ENCODE measurements at regions not wholly inside any gene's neighbourhood (a gene's known extent, or its start where the extent isn't known, plus 50 kb on each side); places are given as distances from the start of the nearest gene placed in this dataset.

DNA sequence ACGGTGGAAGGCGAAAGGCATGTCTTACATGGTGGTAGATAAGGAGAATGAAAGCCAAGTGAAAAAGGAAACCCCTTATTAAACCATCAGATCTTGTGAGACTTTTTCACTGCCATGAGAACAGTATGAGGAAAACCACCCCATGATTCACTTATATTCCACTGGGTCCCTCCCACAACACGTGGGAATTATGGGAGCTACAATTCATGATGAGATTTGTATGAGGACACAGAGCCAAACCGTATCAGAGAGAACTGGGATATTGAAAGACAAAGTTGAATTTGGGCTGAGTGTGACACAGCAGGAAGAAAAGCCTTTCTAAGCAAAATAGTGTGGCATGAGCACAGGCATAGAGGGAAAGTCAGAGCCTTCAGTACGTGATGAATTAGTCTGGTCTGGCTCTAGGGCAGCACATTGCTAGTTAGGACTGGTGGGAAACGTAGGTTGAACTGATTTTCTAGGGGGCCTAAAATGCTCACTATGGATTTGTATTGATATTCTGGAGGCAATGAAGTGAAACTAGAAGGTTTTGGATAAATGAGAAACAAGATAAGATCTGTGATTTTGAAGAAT lies 84.8 kb upstream of the RND3 start:
- Mint-ChIP-seq H3K27ac (no peak overlapping the region), H3K9me3 (no peaks in the 10 kb centered on the region), H3K27me3 (no peaks in the 10 kb centered on the region), H3K4me3 (no peak overlapping the region), H3K36me3 (no peaks in the 10 kb centered on the region), H3K4me1 (no peaks in the 10 kb centered on the region)
- CTCF ChIA-PET, result interaction anchor here (0.6 kb wide), 1 partner anchor 945 kb away, joined by 3 read pairs; no protein-coding TSS in a partner anchor
- DNase-seq, result no peak

DNA sequence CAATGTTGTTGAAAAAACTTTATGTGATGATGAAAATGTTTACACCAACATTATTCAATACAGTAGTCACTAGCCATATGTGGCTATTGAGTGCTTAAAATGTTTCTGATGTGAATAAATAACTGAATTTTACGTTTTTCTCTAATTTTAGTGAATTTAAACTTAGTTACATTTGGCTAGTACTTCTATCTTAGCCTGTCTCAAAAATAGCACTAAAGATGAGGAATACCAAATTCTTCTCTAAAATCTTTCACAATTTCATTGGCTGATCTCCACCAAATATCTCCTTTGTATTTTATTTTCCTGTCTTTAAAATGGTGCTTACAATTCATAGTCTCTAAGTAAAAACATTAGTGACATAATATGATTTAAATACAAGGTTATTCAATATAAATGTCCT lies 83.7 kb upstream of the RND3 start:
- Mint-ChIP-seq H3K36me3 (no peaks in the 10 kb centered on the region), H3K4me1 (no peaks in the 10 kb centered on the region), H3K27ac (no peak overlapping the region), H3K27me3 (no peaks in the 10 kb centered on the region), H3K4me3 (no peak overlapping the region), H3K9me3 (no peaks in the 10 kb centered on the region)
- DNase-seq, result no peak
- CTCF ChIA-PET, result no interaction called here

DNA sequence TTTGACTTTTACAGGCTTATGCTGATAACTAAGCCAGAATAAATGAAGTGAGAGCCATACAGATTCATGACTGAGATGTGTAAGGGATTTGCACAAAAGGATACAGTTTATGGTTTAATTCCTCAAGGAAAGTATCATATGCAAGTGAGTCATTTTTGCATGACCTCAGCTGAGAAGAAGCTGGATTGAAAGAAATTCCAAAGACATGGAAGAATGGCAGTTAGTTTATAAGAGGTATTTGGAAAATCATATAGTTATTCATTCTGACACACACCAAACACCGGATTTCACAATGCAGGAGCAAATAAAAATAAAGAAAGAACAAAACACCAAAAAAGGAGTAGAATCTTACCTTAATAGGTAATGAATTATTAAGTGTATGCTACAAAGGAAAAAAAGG lies 83.2 kb upstream of the RND3 start:
- Mint-ChIP-seq H3K27me3 (no peaks in the 10 kb centered on the region), H3K36me3 (no peaks in the 10 kb centered on the region), H3K27ac (no peak overlapping the region), H3K4me3 (no peak overlapping the region), H3K9me3 (no peaks in the 10 kb centered on the region), H3K4me1 (no peaks in the 10 kb centered on the region)
- CTCF ChIA-PET, result no interaction called here
- no peak for DNase-seq

DNA sequence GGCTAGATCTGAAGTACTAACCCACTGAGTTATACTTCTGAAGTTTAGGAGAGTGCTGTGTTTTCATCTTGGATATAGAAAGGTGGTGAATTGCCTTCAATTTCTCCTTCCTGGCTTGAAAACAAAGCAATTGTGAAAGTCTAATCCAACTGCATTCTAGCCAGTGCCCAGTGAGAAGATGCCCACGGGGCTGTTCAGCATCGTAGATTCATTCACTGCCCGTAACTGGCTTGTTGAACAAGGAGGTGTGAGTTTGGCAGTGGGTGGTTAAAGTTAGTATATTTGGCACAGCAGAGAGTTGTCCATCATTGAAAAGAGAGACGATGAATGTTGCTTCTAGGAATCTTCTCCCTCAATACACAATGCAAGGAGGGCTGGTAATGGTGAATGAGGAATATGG lies 82.3 kb upstream of the RND3 start:
- no peaks in the 10 kb centered on the region for H3K27me3 Mint-ChIP-seq
- CTCF ChIA-PET, result no interaction called here
- H3K36me3 Mint-ChIP-seq, result no peaks in the 10 kb centered on the region
- no peak overlapping the region for H3K27ac Mint-ChIP-seq
- H3K4me1 Mint-ChIP-seq, result no peaks in the 10 kb centered on the region
- peaks cover 2% of the 10 kb centered on the region for H3K9me3 Mint-ChIP-seq
- no peak overlapping the region for H3K4me3 Mint-ChIP-seq
- DNase-seq, result no peak

GRCh38 chr2:150567771-150568301 lies 80.4 kb upstream of the RND3 start:
- CTCF ChIA-PET, result no interaction called here

GRCh38 chr2:150566289-150566688 lies 78.8 kb upstream of the RND3 start:
- Mint-ChIP-seq H3K4me1 (no peaks in the 10 kb centered on the region), H3K36me3 (no peaks in the 10 kb centered on the region), H3K27me3 (no peaks in the 10 kb centered on the region), H3K9me3 (peaks cover 2% of the 10 kb centered on the region), H3K4me3 (no peak overlapping the region), H3K27ac (no peak overlapping the region)
- CTCF ChIA-PET, result no interaction called here
- DNase-seq, result no peak

More at GRCh38 chr2:150567771-150568301, 80.4 kb upstream of the RND3 start:
- no peak for DNase-seq
- Mint-ChIP-seq H3K27me3 (no peaks in the 10 kb centered on the region), H3K36me3 (no peaks in the 10 kb centered on the region), H3K9me3 (peaks cover 2% of the 10 kb centered on the region), H3K4me1 (no peaks in the 10 kb centered on the region), H3K4me3 (no peak overlapping the region), H3K27ac (no peak overlapping the region)

DNA sequence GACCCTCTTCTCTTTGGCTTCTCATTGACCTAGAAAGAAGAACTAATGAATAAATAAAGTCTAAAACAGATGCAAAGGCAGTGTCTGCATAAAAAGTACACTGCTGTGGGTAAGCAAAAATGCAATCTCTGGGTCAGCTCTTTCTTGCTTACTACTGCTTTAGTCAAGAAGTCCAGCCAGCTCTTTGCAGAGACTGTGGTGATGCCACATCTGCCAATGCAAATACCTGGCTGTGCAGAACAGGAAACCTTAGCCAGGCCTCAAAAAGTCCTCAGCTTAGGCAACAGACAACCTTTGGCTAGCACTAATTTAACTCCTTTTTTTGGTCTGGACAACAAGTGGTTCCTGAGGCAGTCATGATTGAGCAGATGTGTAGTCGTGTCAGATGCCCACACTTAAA lies 73.6 kb upstream of the RND3 start:
- DNase-seq, result no peak
- no peaks in the 10 kb centered on the region for H3K27me3 Mint-ChIP-seq
- H3K36me3 Mint-ChIP-seq, result no peaks in the 10 kb centered on the region
- no peak overlapping the region for H3K4me3 Mint-ChIP-seq
- CTCF ChIA-PET, result no interaction called here
- peaks cover 5% of the 10 kb centered on the region for H3K9me3 Mint-ChIP-seq
- H3K27ac Mint-ChIP-seq, result no peak overlapping the region
- H3K4me1 Mint-ChIP-seq, result no peaks in the 10 kb centered on the region

DNA sequence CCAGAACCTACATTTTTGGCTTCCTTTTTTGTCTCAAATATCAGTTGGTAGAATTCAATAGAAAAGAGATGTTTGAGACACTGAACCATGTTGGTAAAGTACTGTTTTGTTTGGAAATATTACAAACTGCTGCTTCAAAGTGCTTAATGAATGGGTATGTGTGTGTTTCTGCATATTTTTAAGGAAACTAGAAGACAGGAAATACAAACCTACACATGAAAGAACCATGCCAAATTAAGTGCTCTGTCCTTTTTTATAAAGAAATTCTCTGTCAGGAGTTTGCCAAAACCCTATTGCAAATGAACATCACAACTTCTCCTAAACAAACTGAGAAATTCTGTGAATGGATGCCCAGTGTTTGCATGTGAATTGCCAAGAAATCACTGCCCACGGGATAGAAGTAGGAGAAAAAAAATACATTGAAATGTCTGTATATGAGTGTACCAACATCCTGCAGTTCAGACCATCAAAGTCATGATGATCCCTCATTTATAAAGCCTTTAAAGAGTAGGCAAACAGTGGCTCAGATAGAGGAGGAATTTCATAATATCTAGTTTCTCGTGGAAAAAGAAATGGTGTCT lies 69.6 kb upstream of the RND3 start:
- no peak for DNase-seq
- CTCF ChIA-PET, result no interaction called here
- H3K4me1 Mint-ChIP-seq, result no peaks in the 10 kb centered on the region

GRCh38 chr2:150555611-150556356 lies 68.3 kb upstream of the RND3 start:
- H3K36me3 Mint-ChIP-seq, result no peaks in the 10 kb centered on the region
- no peak overlapping the region for H3K27ac Mint-ChIP-seq
- H3K4me3 Mint-ChIP-seq, result no peak overlapping the region
- H3K27me3 Mint-ChIP-seq, result no peaks in the 10 kb centered on the region
- DNase-seq, result no peak
- H3K4me1 Mint-ChIP-seq, result no peaks in the 10 kb centered on the region
- peaks cover 3% of the 10 kb centered on the region for H3K9me3 Mint-ChIP-seq
- CTCF ChIA-PET, result no interaction called here

More for the DNA sequence above, 69.6 kb upstream of the RND3 start:
- no peak overlapping the region for H3K27ac Mint-ChIP-seq
- no peaks in the 10 kb centered on the region for H3K36me3 Mint-ChIP-seq
- no peak overlapping the region for H3K4me3 Mint-ChIP-seq
- H3K9me3 Mint-ChIP-seq, result peaks cover 3% of the 10 kb centered on the region
- H3K27me3 Mint-ChIP-seq, result no peaks in the 10 kb centered on the region

DNA sequence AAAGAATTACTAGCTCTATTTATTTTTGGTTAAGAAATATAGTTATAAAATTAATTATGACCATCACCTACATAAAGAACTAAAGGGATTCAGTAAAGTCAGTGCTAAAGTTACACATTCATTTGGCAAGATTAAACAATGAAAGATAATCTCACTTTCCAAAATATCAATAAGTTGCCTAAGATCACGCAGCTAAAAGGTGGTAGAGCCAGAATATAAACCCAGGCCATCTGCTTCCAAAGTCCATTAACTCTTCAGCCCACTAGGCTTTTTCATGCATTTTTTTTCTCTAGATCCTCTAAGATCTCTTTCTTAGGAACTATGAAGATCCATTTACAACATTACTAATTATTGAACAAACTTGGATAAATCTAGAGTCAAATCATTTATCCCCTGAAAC lies 66.6 kb upstream of the RND3 start:
- Mint-ChIP-seq H3K27ac (no peak overlapping the region), H3K36me3 (no peaks in the 10 kb centered on the region), H3K4me3 (no peak overlapping the region), H3K27me3 (no peaks in the 10 kb centered on the region), H3K9me3 (peaks cover 3% of the 10 kb centered on the region), H3K4me1 (no peaks in the 10 kb centered on the region)
- CTCF ChIA-PET, result interaction anchor here (0.6 kb wide), 1 partner anchor 9 kb away, joined by 3 read pairs; no protein-coding TSS in a partner anchor
- no peak for DNase-seq

GRCh38 chr2:150552041-150552820 lies 64.8 kb upstream of the RND3 start:
- Mint-ChIP-seq H3K27ac (no peak overlapping the region), H3K27me3 (no peaks in the 10 kb centered on the region), H3K4me3 (no peak overlapping the region), H3K9me3 (no peaks in the 10 kb centered on the region), H3K36me3 (no peaks in the 10 kb centered on the region), H3K4me1 (no peaks in the 10 kb centered on the region)
- CTCF ChIA-PET, result interaction anchor here (0.7 kb wide), 1 partner anchor 1177 kb away, joined by 3 read pairs; no protein-coding TSS in a partner anchor
- no peak for DNase-seq

DNA sequence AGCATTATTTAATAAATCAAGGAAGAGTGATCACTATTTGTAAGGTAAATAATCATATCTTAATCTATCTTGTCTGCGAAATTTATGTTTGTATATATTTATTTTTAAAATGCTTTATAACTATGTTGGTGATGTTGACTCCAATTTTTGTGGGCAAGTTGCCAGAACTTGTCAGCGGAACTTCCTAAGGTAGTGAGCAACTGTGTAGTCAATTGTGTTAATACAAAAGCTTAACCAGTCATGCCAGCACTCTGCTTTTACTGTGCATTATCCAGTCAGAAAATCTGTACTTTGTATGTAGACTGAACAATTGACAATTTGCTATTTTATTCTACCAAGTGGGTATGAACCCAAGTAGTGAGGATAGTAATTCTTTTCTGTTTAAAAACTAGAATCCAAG lies 61.9 kb upstream of the RND3 start:
- Mint-ChIP-seq H3K27me3 (no peaks in the 10 kb centered on the region), H3K4me3 (no peak overlapping the region), H3K36me3 (no peaks in the 10 kb centered on the region), H3K9me3 (no peaks in the 10 kb centered on the region), H3K27ac (no peak overlapping the region), H3K4me1 (no peaks in the 10 kb centered on the region)
- DNase-seq, result no peak
- CTCF ChIA-PET, result no interaction called here

DNA sequence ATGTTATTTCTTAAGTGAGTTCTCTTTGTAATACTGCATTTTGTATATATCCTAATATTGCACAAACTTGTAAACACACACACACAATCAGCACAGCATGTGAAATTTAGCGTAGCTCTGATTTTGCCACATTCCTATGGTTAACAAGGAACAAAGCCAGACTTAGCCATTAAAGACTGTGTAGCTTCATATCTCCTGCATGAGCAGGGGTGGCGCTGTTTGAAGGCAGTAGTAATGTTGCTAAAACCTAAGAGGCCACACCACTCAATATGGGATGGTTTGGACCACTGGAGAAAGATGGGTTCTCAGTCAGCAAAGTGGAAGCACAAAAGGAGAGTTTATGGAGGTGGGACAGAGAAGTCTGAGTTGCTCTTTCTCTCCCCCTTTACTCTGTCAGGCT lies 61.1 kb upstream of the RND3 start:
- CTCF ChIA-PET, result no interaction called here
- Mint-ChIP-seq H3K27me3 (no peaks in the 10 kb centered on the region), H3K4me1 (no peaks in the 10 kb centered on the region), H3K4me3 (no peak overlapping the region), H3K9me3 (no peaks in the 10 kb centered on the region), H3K27ac (no peak overlapping the region), H3K36me3 (no peaks in the 10 kb centered on the region)
- no peak for DNase-seq

DNA sequence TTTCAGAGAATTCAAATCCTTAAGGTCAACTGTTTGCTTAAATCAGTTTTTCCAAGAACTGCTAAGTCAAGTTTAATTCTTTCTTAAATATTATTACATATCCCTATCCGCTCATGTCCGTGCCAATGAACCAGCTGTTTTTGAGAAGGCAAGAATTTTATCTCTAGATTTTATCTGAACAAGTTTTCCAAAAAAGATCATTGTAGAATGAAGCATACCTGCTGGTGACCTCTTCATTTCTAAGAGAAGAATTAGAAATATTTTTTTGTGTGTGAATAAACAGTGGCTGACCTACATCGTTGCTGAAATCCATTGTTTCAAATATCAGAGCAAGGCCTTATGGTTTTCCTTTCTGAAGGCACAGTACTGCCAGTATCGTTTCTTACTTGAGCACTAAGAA lies 58.4 kb upstream of the RND3 start:
- Mint-ChIP-seq H3K36me3 (no peaks in the 10 kb centered on the region), H3K9me3 (no peaks in the 10 kb centered on the region), H3K4me3 (no peak overlapping the region), H3K27ac (no peak overlapping the region), H3K4me1 (no peaks in the 10 kb centered on the region), H3K27me3 (no peaks in the 10 kb centered on the region)
- no peak for DNase-seq
- CTCF ChIA-PET, result no interaction called here
